ENCODE measurements at regions not wholly inside any gene's neighbourhood (a gene's known extent, or its start where the extent isn't known, plus 50 kb on each side); places are given as distances from the start of the nearest gene placed in this dataset.

DNA sequence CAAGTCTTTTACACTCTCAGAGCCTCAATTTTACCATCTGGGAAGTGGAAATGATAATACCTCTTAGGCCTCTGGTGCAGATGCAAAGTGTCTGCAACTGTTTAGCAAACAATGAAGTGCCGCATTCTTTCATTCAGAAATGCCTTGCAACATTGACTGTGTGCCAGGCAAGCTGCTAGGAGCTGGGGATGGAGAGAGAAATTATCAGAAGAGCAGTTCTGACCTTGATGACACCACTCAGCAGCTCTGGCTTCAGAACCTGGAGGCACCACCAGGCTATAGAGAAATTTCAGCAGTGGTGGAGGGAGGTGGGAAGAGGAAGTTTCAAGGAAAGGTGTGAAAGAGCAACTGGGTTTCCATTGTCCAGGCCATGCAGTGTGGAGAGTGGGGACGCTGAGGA lies 78.1 kb upstream of the HABP2 start:
- no peak for TF ChIP-seq POLR2A (IDR thresholded peaks at IDR 0.05)
- TF ChIP-seq, protein P1, sequence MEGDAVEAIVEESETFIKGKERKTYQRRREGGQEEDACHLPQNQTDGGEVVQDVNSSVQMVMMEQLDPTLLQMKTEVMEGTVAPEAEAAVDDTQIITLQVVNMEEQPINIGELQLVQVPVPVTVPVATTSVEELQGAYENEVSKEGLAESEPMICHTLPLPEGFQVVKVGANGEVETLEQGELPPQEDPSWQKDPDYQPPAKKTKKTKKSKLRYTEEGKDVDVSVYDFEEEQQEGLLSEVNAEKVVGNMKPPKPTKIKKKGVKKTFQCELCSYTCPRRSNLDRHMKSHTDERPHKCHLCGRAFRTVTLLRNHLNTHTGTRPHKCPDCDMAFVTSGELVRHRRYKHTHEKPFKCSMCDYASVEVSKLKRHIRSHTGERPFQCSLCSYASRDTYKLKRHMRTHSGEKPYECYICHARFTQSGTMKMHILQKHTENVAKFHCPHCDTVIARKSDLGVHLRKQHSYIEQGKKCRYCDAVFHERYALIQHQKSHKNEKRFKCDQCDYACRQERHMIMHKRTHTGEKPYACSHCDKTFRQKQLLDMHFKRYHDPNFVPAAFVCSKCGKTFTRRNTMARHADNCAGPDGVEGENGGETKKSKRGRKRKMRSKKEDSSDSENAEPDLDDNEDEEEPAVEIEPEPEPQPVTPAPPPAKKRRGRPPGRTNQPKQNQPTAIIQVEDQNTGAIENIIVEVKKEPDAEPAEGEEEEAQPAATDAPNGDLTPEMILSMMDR (IDR thresholded peaks at IDR 0.05): no peak

All from body of pancreas (tissue), 4 donors.